HG02588 (cell line): ENCODE measurements at regions not wholly inside any gene's neighbourhood (a gene's known extent, or its start where the extent isn't known, plus 50 kb on each side); places are given as distances from the start of the nearest gene placed in this dataset.

Source experiments
- ATAC-seq: cut with Tn5 transposase; IDR thresholded peaks from one replicate; pipeline ENCODE4 v1.9.1; 2021; ENCODE audit warnings: mild to moderate bottlenecking, moderate library complexity; ENCODE audit not compliant: unreplicated experiment

GRCh38 chr14:29197557-29197956 is 431.0 kb downstream of the FOXG1 start:
- no peak for ATAC-seq

GRCh38 chr14:29205658-29206057 is 439.1 kb downstream of the FOXG1 start:
- no peak for ATAC-seq

- no peak for ATAC-seq
Measured at GRCh38 chr14:29215853-29216252, 449.3 kb downstream of the FOXG1 start.

GRCh38 chr14:29216268-29217232 is 450.0 kb downstream of the FOXG1 start:
- no peak for ATAC-seq

- no peak for ATAC-seq
Measured at GRCh38 chr14:29217813-29218450, 451.3 kb downstream of the FOXG1 start.

GRCh38 chr14:29220072-29220471 is 453.5 kb downstream of the FOXG1 start:
- no peak for ATAC-seq

GRCh38 chr14:29220566-29220965 is 454.0 kb downstream of the FOXG1 start:
- ATAC-seq, result no peak

- no peak for ATAC-seq
Measured at GRCh38 chr14:29222006-29222405, 455.4 kb downstream of the FOXG1 start.

GRCh38 chr14:29222671-29223268 is 456.2 kb downstream of the FOXG1 start:
- no peak for ATAC-seq

GRCh38 chr14:29223947-29224346 is 457.4 kb downstream of the FOXG1 start:
- ATAC-seq, result no peak

- ATAC-seq, result no peak
Measured at GRCh38 chr14:29227631-29228030, 461.0 kb downstream of the FOXG1 start.

- no peak for ATAC-seq
Measured at GRCh38 chr14:29232153-29232552, 465.6 kb downstream of the FOXG1 start.

GRCh38 chr14:29232711-29233110 is 466.1 kb downstream of the FOXG1 start:
- ATAC-seq, result no peak

- ATAC-seq, result no peak
Measured at GRCh38 chr14:29233188-29233587, 466.6 kb downstream of the FOXG1 start.

- ATAC-seq, result no peak
Measured at GRCh38 chr14:29235991-29236390, 469.4 kb downstream of the FOXG1 start.

- no peak for ATAC-seq
Measured at GRCh38 chr14:29236401-29236800, 469.8 kb downstream of the FOXG1 start.

- ATAC-seq, result no peak
Measured at GRCh38 chr14:29236848-29237247, 470.3 kb downstream of the FOXG1 start.

GRCh38 chr14:29240066-29240465 is 473.5 kb downstream of the FOXG1 start:
- ATAC-seq, result no peak

- ATAC-seq, result no peak
Measured at GRCh38 chr14:29242755-29243754, 476.5 kb downstream of the FOXG1 start.

GRCh38 chr14:29255692-29256091 is 489.1 kb downstream of the FOXG1 start:
- ATAC-seq, result no peak

GRCh38 chr14:29262979-29263378 is 496.4 kb downstream of the FOXG1 start:
- no peak for ATAC-seq
